GM12878 (cell line): ENCODE measurements at regions not wholly inside any gene's neighbourhood (a gene's known extent, or its start where the extent isn't known, plus 50 kb on each side); places are given as distances from the start of the nearest gene placed in this dataset.

Experiments used
- CBX3 ChIP-seq: fragments of 200-600 bp; sonication (generic); IDR thresholded peaks from 2 replicates; pipeline ENCODE4 v1.6.1; 2016; ENCODE audit warnings: low read depth, borderline replicate concordance
- HDAC6 ChIP-seq: fragments of 200-600 bp; sonication (generic); IDR thresholded peaks from one replicate; pipeline ENCODE4 v1.8.0; 2017; ENCODE audit warnings: antibody characterized with exemption; ENCODE audit not compliant: unreplicated experiment
- JUNB ChIP-seq: IDR thresholded peaks from 2 replicates; pipeline ENCODE4 v1.6.1; 2016; ENCODE audit warnings: antibody characterized with exemption, mild to moderate bottlenecking
- KDM1A ChIP-seq: fragments of 200-600 bp; sonication (generic); IDR thresholded peaks from 2 replicates; pipeline ENCODE4 v1.6.1; 2016; ENCODE audit warnings: borderline replicate concordance
- MEF2B ChIP-seq: fragments of 450-650 bp; IDR thresholded peaks from 2 replicates; pipeline ENCODE4 v1.6.1; 2018; ENCODE audit warnings: mild to moderate bottlenecking, moderate library complexity; ENCODE audit not compliant: partially characterized antibody, poor library complexity, severe bottlenecking
- NFYB ChIP-seq: IDR thresholded peaks from 2 replicates; pipeline ENCODE4 v1.6.1; 2011; ENCODE audit warnings: low read depth, mild to moderate bottlenecking, low read length, improper control_type of control experiment, moderate library complexity; ENCODE audit not compliant: insufficient read depth
- POU2F2 ChIP-seq: IDR thresholded peaks from 3 replicates; pipeline ENCODE4 v1.6.1; 2011; ENCODE audit warnings: low read depth, mild to moderate bottlenecking, low read length, borderline replicate concordance
- RB1 ChIP-seq: fragments of 450-650 bp; formaldehyde crosslinking; IDR thresholded peaks from 2 replicates; pipeline ENCODE4 v1.6.1; 2017; ENCODE audit warnings: mild to moderate bottlenecking, borderline replicate concordance
- ZNF24 ChIP-seq: fragments of 450-650 bp; IDR thresholded peaks from 2 replicates; pipeline ENCODE4 v1.6.1; 2017; ENCODE audit warnings: antibody characterized with exemption, mild to moderate bottlenecking
- TF ChIP-seq, protein P1 (sequence below): fragments of 450-650 bp; IDR thresholded peaks from 2 replicates; pipeline ENCODE4 v1.6.1; 2018; ENCODE audit warnings: mild to moderate bottlenecking, low read depth, moderate library complexity; ENCODE audit not compliant: partially characterized antibody
- TF ChIP-seq, protein P2 (sequence below): fragments of 450-650 bp; IDR thresholded peaks from 2 replicates; pipeline ENCODE4 v1.6.1; 2016; ENCODE audit warnings: mild to moderate bottlenecking
- TF ChIP-seq, protein P3 (sequence below): fragments of 450-650 bp; IDR thresholded peaks from 2 replicates; pipeline ENCODE4 v1.6.1; 2017; ENCODE audit warnings: mild to moderate bottlenecking, low read depth, inconsistent platforms; ENCODE audit not compliant: poor library complexity, severe bottlenecking

DNA sequence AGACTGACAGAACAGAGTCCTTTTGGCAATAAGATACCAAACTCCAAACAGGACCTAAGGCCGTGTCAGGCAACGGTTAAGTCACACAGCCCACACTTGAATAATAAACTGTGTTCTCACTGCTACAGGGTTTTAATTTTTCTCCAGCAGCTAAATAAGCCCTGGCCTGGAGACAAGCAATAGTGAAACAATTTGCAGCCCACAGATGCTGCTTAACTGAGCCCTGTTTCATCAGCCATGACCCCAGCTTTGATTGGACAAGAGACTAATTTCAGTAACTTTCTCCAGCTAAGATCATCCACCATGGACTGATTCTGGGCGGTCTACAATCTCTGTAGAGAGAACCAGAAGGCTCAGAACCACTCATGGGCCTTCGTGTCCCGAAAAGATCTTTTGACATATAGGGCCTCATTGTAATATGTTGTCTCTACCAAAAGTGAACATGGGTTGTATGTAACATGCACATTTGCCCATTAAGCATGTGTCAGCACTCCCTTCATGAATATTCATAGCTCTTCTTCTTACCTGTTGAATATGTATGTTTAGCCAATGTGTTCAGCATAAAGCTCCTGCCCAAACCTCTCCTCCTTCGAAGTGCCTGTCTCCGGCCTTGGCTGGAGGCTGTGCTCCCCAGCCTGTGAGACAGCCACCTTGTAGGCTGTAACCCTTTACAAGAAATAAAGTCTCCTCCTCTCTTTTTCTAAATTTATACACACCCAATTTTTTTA is 223.1 kb upstream of the AKR1E2 start (continued):
- TF ChIP-seq, protein P1, sequence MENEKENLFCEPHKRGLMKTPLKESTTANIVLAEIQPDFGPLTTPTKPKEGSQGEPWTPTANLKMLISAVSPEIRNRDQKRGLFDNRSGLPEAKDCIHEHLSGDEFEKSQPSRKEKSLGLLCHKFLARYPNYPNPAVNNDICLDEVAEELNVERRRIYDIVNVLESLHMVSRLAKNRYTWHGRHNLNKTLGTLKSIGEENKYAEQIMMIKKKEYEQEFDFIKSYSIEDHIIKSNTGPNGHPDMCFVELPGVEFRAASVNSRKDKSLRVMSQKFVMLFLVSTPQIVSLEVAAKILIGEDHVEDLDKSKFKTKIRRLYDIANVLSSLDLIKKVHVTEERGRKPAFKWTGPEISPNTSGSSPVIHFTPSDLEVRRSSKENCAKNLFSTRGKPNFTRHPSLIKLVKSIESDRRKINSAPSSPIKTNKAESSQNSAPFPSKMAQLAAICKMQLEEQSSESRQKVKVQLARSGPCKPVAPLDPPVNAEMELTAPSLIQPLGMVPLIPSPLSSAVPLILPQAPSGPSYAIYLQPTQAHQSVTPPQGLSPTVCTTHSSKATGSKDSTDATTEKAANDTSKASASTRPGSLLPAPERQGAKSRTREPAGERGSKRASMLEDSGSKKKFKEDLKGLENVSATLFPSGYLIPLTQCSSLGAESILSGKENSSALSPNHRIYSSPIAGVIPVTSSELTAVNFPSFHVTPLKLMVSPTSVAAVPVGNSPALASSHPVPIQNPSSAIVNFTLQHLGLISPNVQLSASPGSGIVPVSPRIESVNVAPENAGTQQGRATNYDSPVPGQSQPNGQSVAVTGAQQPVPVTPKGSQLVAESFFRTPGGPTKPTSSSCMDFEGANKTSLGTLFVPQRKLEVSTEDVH, result no peak
- no peak for TF ChIP-seq HDAC6
- TF ChIP-seq ZNF24, result no peak
- TF ChIP-seq, protein P2, sequence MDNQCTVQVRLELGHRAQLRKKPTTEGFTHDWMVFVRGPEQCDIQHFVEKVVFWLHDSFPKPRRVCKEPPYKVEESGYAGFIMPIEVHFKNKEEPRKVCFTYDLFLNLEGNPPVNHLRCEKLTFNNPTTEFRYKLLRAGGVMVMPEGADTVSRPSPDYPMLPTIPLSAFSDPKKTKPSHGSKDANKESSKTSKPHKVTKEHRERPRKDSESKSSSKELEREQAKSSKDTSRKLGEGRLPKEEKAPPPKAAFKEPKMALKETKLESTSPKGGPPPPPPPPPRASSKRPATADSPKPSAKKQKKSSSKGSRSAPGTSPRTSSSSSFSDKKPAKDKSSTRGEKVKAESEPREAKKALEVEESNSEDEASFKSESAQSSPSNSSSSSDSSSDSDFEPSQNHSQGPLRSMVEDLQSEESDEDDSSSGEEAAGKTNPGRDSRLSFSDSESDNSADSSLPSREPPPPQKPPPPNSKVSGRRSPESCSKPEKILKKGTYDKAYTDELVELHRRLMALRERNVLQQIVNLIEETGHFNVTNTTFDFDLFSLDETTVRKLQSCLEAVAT, result no peak
- no peak for TF ChIP-seq CBX3
- TF ChIP-seq NFYB, result no peak
- TF ChIP-seq MEF2B, result no peak
- TF ChIP-seq KDM1A, result no peak
- no peak for TF ChIP-seq RB1
- TF ChIP-seq, protein P3, sequence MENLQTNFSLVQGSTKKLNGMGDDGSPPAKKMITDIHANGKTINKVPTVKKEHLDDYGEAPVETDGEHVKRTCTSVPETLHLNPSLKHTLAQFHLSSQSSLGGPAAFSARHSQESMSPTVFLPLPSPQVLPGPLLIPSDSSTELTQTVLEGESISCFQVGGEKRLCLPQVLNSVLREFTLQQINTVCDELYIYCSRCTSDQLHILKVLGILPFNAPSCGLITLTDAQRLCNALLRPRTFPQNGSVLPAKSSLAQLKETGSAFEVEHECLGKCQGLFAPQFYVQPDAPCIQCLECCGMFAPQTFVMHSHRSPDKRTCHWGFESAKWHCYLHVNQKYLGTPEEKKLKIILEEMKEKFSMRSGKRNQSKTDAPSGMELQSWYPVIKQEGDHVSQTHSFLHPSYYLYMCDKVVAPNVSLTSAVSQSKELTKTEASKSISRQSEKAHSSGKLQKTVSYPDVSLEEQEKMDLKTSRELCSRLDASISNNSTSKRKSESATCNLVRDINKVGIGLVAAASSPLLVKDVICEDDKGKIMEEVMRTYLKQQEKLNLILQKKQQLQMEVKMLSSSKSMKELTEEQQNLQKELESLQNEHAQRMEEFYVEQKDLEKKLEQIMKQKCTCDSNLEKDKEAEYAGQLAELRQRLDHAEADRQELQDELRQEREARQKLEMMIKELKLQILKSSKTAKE, result no peak
- no peak for TF ChIP-seq POU2F2
- TF ChIP-seq JUNB, result no peak
